ENCODE measurements at regions not wholly inside any gene's neighbourhood (a gene's known extent, or its start where the extent isn't known, plus 50 kb on each side); places are given as distances from the start of the nearest gene placed in this dataset.

DNA sequence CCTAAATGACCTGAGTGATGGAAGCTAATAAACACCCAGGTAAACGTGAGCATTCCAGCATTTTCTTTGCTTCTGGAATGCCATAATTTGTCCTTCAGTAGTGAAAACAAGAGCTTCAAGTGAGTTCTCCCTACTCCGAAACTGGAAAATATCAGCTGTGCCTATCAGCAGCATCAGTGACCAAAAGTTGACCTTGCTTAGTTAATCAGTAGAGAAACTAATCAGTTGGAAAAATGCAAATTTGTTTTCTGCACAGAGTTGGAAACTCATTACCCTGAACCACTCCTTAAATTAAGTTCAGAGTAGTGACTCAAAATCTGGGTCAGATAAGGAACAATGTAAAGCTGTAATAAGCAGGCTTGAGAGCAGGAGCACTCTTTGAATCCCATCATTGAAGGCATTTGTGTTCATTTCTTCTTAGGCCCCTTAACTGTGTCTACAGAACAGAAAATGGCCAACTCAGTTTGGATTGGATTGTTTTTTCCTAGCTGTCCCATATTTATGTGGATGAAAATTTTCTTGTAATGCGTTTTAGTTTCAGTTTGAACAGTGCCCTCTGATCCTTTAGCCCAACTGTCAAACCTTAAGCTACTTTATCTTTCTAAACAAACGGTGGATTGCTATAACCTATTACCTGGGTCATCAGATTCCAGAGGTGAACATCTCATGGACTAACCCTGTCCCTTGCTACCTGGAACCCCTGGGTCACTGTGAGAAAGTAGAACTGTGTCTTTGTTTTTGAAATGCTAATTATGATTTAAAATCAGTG, 290.4 kb downstream of the TOX3 start:
- DNase-seq = no peak
- POLR2A ChIA-PET = no interaction called here
- CTCF ChIA-PET = no interaction called here
- 94% methylated on average over 4 of the region's 4 CpGs for WGBS (ENCODE audit: insufficient coverage)
- Histone ChIP-seq H3K27ac (ENCODE audit: insufficient read depth in 1 of 2, low read depth in 1 of 2, low read length in 2 of 2, poor library complexity in 1 of 2, severe bottlenecking in 2 of 2) (no peak overlapping the region), H3K4me1 (ENCODE audit: control extremely low read depth in 1 of 4, control insufficient read depth in 4 of 4, insufficient read depth in 4 of 4, low read length in 3 of 4) (no peaks in the 10 kb centered on the region), H3K9me3 (ENCODE audit: control extremely low read depth in 1 of 5, control insufficient read depth in 4 of 5, insufficient read depth in 2 of 5, low read depth in 1 of 5, low read length in 4 of 5) (no peaks in the 10 kb centered on the region), H3K4me3 (ENCODE audit: control insufficient read depth in 1 of 7, extremely low read depth in 1 of 7, insufficient read depth in 4 of 7, low read depth in 2 of 7, low read length in 6 of 7) (no peak overlapping the region), H3K36me3 (ENCODE audit: control insufficient read depth in 4 of 4, insufficient read depth in 4 of 4, low read length in 3 of 4) (no peaks in the 10 kb centered on the region), H3K27me3 (replicated peaks in 2 of 5; ENCODE audit: control insufficient read depth in 4 of 5, insufficient read depth in 5 of 5, low read length in 4 of 5) (no peaks in the 10 kb centered on the region)

DNA sequence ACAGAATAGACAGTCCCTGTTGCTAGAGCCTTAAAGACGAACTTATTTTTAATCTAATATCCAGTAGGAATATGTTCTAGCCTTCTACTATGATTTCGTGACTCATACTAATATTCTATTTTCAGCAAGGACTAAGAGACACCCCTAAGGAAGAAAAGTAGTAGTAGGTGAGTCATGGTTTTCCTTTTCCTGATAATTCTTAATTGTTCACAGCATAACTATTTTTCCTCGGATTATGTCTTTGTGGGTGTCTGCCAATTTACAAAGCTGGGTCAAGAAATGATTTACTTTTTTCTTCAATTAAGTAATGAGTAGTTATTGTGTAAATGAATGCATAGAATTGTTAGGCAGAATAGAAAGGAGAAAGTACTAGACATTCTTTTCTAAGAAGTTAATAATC, 292.2 kb downstream of the TOX3 start:
- WGBS (ENCODE audit: insufficient coverage) = no CpG with 5 or more reads among the region's 3 CpGs
- H3K36me3 ChIP-seq (ENCODE audit: control insufficient read depth in 4 of 4, insufficient read depth in 4 of 4, low read length in 3 of 4) = no peaks in the 10 kb centered on the region
- POLR2A ChIA-PET = no interaction called here
- no peaks in the 10 kb centered on the region for H3K27me3 ChIP-seq (replicated peaks in 2 of 5; ENCODE audit: control insufficient read depth in 4 of 5, insufficient read depth in 5 of 5, low read length in 4 of 5)
- H3K9me3 ChIP-seq (ENCODE audit: control extremely low read depth in 1 of 5, control insufficient read depth in 4 of 5, insufficient read depth in 2 of 5, low read depth in 1 of 5, low read length in 4 of 5) = no peaks in the 10 kb centered on the region
- DNase-seq = no peak
- CTCF ChIA-PET = no interaction called here
- H3K4me1 ChIP-seq (ENCODE audit: control extremely low read depth in 1 of 4, control insufficient read depth in 4 of 4, insufficient read depth in 4 of 4, low read length in 3 of 4) = no peaks in the 10 kb centered on the region
- no peak overlapping the region for H3K27ac ChIP-seq (ENCODE audit: insufficient read depth in 1 of 2, low read depth in 1 of 2, low read length in 2 of 2, poor library complexity in 1 of 2, severe bottlenecking in 2 of 2)
- no peak overlapping the region for H3K4me3 ChIP-seq (ENCODE audit: control insufficient read depth in 1 of 7, extremely low read depth in 1 of 7, insufficient read depth in 4 of 7, low read depth in 2 of 7, low read length in 6 of 7)

- 100% methylated on average over 1 of the region's 2 CpGs for WGBS (ENCODE audit: insufficient coverage)
- no peak overlapping the region for H3K4me3 ChIP-seq (ENCODE audit: control insufficient read depth in 1 of 7, extremely low read depth in 1 of 7, insufficient read depth in 4 of 7, low read depth in 2 of 7, low read length in 6 of 7)
- H3K4me1 ChIP-seq (ENCODE audit: control extremely low read depth in 1 of 4, control insufficient read depth in 4 of 4, insufficient read depth in 4 of 4, low read length in 3 of 4) = no peaks in the 10 kb centered on the region
- DNase-seq = no peak
- ChIA-PET POLR2A (no interaction called here), CTCF (interaction anchor here (1.0 kb wide), 1 partner anchor 12 kb away, joined by 3 read pairs; no protein-coding TSS in a partner anchor)
- peaks cover 0 to 8% (median 0%) of the 10 kb centered on the region in 5 experiments for H3K9me3 ChIP-seq (ENCODE audit: control extremely low read depth in 1 of 5, control insufficient read depth in 4 of 5, insufficient read depth in 2 of 5, low read depth in 1 of 5, low read length in 4 of 5)
- no peaks in the 10 kb centered on the region for H3K27me3 ChIP-seq (replicated peaks in 2 of 5; ENCODE audit: control insufficient read depth in 4 of 5, insufficient read depth in 5 of 5, low read length in 4 of 5)
- no peak overlapping the region for H3K27ac ChIP-seq (ENCODE audit: insufficient read depth in 1 of 2, low read depth in 1 of 2, low read length in 2 of 2, poor library complexity in 1 of 2, severe bottlenecking in 2 of 2)
- H3K36me3 ChIP-seq (ENCODE audit: control insufficient read depth in 4 of 4, insufficient read depth in 4 of 4, low read length in 3 of 4) = no peaks in the 10 kb centered on the region
Measured at GRCh38 chr16:52252680-52253079, 294.3 kb downstream of the TOX3 start.

DNA sequence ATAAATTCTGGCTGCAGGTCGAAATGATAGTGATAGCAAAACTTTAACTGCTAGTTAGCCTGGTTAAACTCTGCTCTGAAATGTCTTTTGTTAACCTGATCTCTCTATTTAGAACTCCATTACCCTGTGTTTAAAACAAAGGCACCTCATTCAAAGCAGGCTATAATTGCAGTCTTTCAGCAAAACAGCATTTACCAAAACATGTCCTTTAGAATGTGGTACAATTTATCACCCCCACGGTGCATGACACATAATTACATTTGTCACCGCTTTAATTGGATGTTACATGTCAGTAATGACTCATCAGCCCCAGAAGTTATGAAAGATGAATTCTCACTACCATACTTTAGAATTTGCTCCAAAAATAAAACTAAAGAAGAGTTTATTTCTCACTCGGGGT, 295.4 kb downstream of the TOX3 start:
- Histone ChIP-seq H3K4me1 (ENCODE audit: control extremely low read depth in 1 of 4, control insufficient read depth in 4 of 4, insufficient read depth in 4 of 4, low read length in 3 of 4) (no peaks in the 10 kb centered on the region), H3K36me3 (ENCODE audit: control insufficient read depth in 4 of 4, insufficient read depth in 4 of 4, low read length in 3 of 4) (no peaks in the 10 kb centered on the region), H3K4me3 (ENCODE audit: control insufficient read depth in 1 of 7, extremely low read depth in 1 of 7, insufficient read depth in 4 of 7, low read depth in 2 of 7, low read length in 6 of 7) (no peak overlapping the region), H3K27me3 (replicated peaks in 2 of 5; ENCODE audit: control insufficient read depth in 4 of 5, insufficient read depth in 5 of 5, low read length in 4 of 5) (no peaks in the 10 kb centered on the region), H3K9me3 (ENCODE audit: control extremely low read depth in 1 of 5, control insufficient read depth in 4 of 5, insufficient read depth in 2 of 5, low read depth in 1 of 5, low read length in 4 of 5) (peaks cover 0 to 17% (median 0%) of the 10 kb centered on the region in 5 experiments), H3K27ac (ENCODE audit: insufficient read depth in 1 of 2, low read depth in 1 of 2, low read length in 2 of 2, poor library complexity in 1 of 2, severe bottlenecking in 2 of 2) (no peak overlapping the region)
- no peak for DNase-seq
- WGBS (ENCODE audit: insufficient coverage) = no CpG with 5 or more reads among the region's 4 CpGs
- POLR2A ChIA-PET = no interaction called here
- CTCF ChIA-PET = no interaction called here

DNA sequence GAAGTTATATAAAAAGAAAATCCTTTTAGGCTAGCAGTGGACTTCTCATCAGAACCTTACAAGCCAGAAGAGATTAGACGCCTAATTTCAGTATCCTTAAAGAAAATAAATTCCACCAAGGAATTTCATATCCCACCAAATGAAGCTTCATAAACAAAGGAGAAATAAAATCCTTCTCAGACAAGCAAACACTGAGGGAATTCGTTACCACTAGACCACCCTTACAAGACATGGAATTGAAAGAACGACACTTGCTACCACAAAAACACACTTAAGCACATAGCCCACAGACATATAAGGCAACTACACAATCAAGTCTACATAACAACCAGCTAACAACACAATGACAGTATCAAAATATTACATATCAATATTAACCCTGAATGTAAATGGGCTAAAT, 299.2 kb downstream of the TOX3 start:
- Histone ChIP-seq H3K36me3 (ENCODE audit: control insufficient read depth in 4 of 4, insufficient read depth in 4 of 4, low read length in 3 of 4) (no peaks in the 10 kb centered on the region), H3K9me3 (ENCODE audit: control extremely low read depth in 1 of 5, control insufficient read depth in 4 of 5, insufficient read depth in 2 of 5, low read depth in 1 of 5, low read length in 4 of 5) (peaks cover 0 to 32% (median 0%) of the 10 kb centered on the region in 5 experiments), H3K4me3 (ENCODE audit: control insufficient read depth in 1 of 7, extremely low read depth in 1 of 7, insufficient read depth in 4 of 7, low read depth in 2 of 7, low read length in 6 of 7) (no peak overlapping the region), H3K4me1 (ENCODE audit: control extremely low read depth in 1 of 4, control insufficient read depth in 4 of 4, insufficient read depth in 4 of 4, low read length in 3 of 4) (no peaks in the 10 kb centered on the region), H3K27me3 (replicated peaks in 2 of 5; ENCODE audit: control insufficient read depth in 4 of 5, insufficient read depth in 5 of 5, low read length in 4 of 5) (no peaks in the 10 kb centered on the region), H3K27ac (ENCODE audit: insufficient read depth in 1 of 2, low read depth in 1 of 2, low read length in 2 of 2, poor library complexity in 1 of 2, severe bottlenecking in 2 of 2) (no peak overlapping the region)
- 100% methylated on average over 1 of the region's 3 CpGs for WGBS (ENCODE audit: insufficient coverage)
- no peak for DNase-seq
- ChIA-PET POLR2A (no interaction called here), CTCF (no interaction called here)

GRCh38 chr16:52238710-52239109, 308.2 kb downstream of the TOX3 start:
- CTCF ChIA-PET = no interaction called here
- POLR2A ChIA-PET = no interaction called here
- Histone ChIP-seq H3K4me1 (ENCODE audit: control extremely low read depth in 1 of 4, control insufficient read depth in 4 of 4, insufficient read depth in 4 of 4, low read length in 3 of 4) (no peaks in the 10 kb centered on the region), H3K36me3 (ENCODE audit: control insufficient read depth in 4 of 4, insufficient read depth in 4 of 4, low read length in 3 of 4) (no peaks in the 10 kb centered on the region), H3K27me3 (replicated peaks in 2 of 5; ENCODE audit: control insufficient read depth in 4 of 5, insufficient read depth in 5 of 5, low read length in 4 of 5) (no peaks in the 10 kb centered on the region), H3K4me3 (ENCODE audit: control insufficient read depth in 1 of 7, extremely low read depth in 1 of 7, insufficient read depth in 4 of 7, low read depth in 2 of 7, low read length in 6 of 7) (no peak overlapping the region), H3K27ac (ENCODE audit: insufficient read depth in 1 of 2, low read depth in 1 of 2, low read length in 2 of 2, poor library complexity in 1 of 2, severe bottlenecking in 2 of 2) (no peak overlapping the region), H3K9me3 (ENCODE audit: control extremely low read depth in 1 of 5, control insufficient read depth in 4 of 5, insufficient read depth in 2 of 5, low read depth in 1 of 5, low read length in 4 of 5) (peaks cover 0 to 2% (median 0%) of the 10 kb centered on the region in 5 experiments)
- no CpG with 5 or more reads among the region's 2 CpGs for WGBS (ENCODE audit: insufficient coverage)
- no peak for DNase-seq

DNA sequence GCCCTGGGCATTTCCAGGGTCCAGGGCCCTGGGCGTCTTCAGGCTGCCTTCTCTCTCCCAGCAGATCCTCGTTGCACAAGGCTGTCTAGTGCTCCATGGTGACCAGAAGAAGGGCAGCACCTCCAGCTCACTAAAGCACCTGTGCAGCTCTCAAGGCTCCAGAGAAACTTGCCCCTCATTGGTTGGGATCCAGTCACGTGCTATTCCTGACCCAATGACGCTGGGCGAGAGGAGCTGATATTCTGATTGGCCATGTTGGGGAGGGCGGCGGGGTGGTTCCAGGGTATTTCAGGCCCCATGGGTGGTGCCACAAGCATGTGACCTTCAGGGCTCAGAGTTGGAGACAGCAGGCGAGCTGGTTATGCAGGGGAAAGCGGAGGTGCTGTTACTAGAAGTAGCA, 309.1 kb downstream of the TOX3 start:
- Histone ChIP-seq H3K27me3 (replicated peaks in 2 of 5; ENCODE audit: control insufficient read depth in 4 of 5, insufficient read depth in 5 of 5, low read length in 4 of 5) (no peaks in the 10 kb centered on the region), H3K27ac (ENCODE audit: insufficient read depth in 1 of 2, low read depth in 1 of 2, low read length in 2 of 2, poor library complexity in 1 of 2, severe bottlenecking in 2 of 2) (no peak overlapping the region), H3K9me3 (ENCODE audit: control extremely low read depth in 1 of 5, control insufficient read depth in 4 of 5, insufficient read depth in 2 of 5, low read depth in 1 of 5, low read length in 4 of 5) (no peaks in the 10 kb centered on the region), H3K36me3 (ENCODE audit: control insufficient read depth in 4 of 4, insufficient read depth in 4 of 4, low read length in 3 of 4) (no peaks in the 10 kb centered on the region), H3K4me3 (ENCODE audit: control insufficient read depth in 1 of 7, extremely low read depth in 1 of 7, insufficient read depth in 4 of 7, low read depth in 2 of 7, low read length in 6 of 7) (no peak overlapping the region), H3K4me1 (ENCODE audit: control extremely low read depth in 1 of 4, control insufficient read depth in 4 of 4, insufficient read depth in 4 of 4, low read length in 3 of 4) (no peaks in the 10 kb centered on the region)
- POLR2A ChIA-PET = no interaction called here
- DNase-seq = no peak
- WGBS (ENCODE audit: insufficient coverage) = 97% methylated on average over 9 of the region's 9 CpGs
- CTCF ChIA-PET = no interaction called here

Measured in common myeloid progenitor, CD34-positive (primary cell).